ENCODE measurements at regions not wholly inside any gene's neighbourhood (a gene's known extent, or its start where the extent isn't known, plus 50 kb on each side); places are given as distances from the start of the nearest gene placed in this dataset.
"Not testable (repeated sequence)": the region's sequence is repeated elsewhere in the genome, so short reads cannot be mapped to it uniquely, and the experiment has no call there.

DNA sequence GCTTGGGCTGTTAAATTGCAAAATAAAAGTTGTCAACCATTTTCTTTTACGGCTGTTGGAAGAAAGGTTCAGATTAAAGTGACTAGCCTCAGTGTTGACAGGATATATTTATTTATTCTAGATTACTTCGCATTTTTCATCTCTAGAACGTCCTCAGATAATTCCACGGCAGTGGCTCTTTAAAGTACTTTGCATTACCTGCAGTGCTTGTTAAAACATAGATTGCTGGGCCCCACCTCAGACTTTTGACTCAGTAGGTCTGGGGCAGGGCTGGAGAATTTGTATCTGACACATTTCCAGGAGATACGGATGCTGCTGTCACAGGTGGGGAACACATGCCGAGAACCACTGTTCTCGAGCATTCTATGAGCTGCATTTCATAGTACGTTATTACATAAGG is 292.7 kb downstream of the EDEM1 start:
- DNase-seq: no peak

DNA sequence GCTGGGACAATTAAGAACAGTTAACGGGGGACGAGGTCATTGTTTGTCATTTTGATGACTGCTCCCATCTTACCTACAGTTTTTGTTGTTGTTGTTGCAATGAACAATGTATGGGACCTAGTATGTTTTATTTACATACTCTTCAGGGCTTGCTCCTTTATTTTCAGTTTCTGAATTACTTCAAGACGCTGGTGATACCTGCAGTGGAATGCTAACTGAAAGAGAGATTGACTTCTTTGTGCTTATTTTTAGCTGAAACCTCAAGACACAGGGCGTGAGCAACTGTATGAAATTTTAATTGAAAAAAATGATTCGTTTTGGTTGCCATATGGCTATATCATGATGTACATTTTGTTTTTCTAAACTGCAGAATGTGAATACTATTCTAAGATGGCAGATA is 297.9 kb downstream of the EDEM1 start:
- DNase-seq: no peak

DNA sequence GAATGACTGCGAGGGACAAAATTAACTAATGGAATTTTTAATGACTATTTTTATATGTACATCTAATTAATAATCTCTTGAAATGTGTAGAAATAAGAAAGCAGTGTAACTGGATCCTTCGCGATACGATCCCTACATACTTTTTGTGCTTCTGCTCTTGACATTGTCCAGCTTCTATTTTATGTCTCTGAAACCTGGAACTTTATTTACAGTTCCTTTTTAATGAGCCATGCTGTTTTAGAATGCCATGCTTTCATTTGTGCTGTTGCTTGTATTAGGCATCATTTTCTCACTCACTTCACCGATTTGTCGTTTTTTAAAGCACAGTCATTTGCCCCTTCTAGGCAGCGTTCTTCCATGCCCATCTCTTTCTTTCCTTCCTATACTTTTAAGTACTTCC is 301.3 kb downstream of the EDEM1 start:
- no peak for DNase-seq

DNA sequence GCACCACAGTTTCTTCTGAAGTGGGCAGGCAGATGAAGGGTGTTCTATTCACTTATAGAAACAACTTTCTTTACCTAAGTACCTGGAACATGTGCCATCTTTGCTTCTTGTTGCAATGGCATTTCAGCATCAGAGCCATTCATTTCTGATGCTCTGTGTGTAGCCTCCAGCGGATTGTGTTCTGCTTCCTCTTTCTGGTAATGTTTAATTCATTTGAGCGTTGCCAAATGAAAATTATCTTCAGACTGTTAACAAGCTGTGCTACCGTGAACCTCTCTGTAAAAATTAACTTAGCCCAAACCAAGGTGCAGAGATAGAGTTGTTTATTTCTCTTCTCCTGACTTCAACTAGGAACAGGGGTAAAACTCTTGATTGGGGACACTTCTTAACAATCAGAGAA is 302.0 kb downstream of the EDEM1 start:
- no peak for DNase-seq

DNA sequence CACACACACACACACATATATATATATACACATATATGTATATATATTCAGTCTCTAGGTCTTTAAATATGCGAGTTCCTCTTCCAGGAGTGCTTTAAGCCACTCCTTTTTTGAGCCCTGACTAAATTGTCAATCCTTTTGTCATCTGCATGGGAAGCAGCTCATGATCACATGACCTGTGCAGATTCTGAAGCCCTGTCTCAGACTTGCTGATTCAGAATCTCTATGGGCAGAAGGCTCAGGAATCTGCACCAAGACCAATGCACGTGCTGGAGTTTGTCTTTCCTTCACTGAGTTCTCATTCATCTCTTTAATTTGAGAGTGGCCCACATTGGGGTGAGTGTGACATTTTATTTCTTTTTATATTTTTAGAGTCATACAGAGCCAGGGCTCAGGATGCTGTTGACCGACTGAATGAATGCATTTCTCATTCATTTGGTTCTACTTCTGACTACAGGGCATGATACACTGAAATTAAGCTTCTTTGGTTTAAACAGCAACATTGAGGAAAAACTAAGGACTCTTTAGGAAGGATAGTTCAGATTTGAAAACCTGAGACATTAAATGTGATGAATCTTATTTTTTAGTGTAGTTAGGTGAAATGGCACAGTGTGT is 307.5 kb downstream of the EDEM1 start:
- DNase-seq: no peak

DNA sequence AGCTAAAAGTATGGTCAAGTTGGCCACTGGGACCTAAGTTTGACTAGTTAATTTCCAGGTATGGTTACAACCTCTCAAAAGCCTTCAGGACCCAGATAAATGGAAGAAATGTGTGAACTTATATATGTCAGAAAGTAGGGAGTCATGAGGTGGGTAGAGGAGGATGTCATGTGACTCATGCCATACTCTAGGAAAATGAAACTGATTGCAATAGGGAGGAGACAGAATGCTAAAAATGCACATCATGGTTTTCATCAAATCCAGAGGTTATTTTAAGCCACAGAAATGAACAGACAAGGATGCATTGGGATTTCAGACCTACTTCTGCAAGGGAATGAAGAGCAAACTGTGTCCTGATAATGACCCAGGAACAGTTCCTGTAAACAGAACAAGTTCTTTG is 310.0 kb downstream of the EDEM1 start:
- no peak for DNase-seq

DNA sequence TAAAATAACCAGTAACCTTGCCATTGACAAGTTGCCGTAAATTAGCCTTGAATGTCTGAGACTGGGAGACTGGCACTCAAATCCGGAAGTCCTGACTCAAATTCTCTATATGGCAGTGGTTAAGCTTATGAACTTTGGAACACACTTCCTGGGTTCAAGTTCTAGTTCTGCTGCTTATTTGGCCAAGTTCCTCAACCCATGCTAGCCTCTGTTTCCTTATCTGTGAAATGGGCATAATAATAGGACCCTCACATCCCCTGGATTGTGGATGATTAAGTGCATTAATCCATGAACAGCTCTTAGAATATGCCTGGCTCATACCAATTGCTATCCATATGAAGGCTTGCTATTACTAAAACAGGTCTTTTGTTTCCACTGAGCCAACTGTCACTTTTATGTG is 311.5 kb downstream of the EDEM1 start:
- DNase-seq: no peak

DNA sequence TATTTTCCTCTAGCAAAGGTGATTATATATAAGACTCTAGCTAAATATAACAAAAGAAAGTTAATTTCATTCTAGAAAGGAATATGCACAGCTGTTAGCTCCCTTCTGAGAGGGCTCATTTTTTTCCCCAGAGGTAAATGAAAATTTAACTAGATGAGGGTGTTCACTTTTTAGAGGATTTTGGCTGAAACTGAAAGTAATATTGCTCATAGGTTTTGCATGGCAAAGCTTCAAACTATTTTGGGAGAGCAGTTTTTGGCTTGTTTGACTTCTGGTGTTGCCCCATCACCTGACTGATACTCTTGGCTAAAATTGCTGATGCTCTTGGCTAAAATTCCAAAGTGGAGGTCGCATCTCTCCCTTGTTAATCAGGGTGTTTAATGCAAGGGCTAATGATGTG is 311.9 kb downstream of the EDEM1 start:
- DNase-seq: no peak

DNA sequence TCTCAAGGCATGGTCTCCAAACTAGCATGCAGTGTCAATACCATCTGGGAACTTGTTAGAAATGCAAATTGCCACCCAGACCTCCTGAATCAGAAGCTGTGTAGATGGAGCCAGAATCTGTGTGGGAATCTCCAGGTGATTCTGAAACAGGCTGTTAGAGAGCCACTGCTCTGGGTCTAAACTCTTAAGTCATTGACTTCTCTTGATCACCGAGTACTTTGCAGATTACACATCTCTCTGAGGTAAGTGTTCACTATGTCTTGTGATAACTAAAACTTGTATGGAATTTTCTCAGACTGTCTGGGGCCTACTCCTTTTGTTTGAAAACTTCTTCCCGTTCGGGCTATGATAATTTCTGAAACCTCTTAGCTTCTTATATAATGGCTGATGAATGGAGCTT is 315.6 kb downstream of the EDEM1 start:
- no peak for DNase-seq

DNA sequence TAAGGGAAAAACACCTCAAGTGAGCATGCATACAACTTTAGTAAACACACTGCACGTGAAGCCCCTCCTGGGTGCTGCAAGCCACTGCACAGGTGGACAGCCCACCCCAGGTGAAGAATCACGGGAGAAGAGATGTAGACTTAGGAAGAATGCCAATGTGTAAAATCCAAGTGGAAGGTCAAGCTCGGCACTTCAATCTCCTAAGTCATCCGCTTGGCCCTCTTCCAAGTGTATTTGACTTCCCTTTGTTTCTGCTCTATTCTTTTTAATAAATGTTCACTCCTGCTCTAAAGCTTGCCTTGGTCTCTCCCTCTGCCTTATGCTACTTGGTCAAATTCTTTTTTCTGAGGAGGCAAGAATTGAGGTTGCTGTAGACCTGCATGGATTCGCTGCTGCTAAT is 316.6 kb downstream of the EDEM1 start:
- no peak for DNase-seq

DNA sequence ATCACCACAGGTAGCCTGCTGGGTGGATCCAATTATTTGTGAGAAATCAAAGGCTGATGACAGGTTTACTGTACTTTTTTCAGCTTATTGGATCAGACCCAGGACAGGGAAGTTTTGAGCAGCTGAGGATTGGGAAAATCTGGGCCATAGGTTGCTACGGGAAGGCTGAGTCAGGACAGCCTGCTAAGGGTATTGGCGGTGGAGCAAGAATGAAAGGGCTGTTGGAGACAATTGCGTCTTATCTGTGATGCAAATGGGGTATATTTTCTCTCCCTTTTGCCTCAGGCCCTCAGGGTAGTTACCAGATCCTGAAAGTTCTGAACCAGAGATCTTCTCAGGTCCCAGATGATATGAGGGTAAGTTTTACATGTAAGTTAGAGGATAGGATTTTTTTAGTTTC is 317.7 kb downstream of the EDEM1 start:
- DNase-seq: no peak

DNA sequence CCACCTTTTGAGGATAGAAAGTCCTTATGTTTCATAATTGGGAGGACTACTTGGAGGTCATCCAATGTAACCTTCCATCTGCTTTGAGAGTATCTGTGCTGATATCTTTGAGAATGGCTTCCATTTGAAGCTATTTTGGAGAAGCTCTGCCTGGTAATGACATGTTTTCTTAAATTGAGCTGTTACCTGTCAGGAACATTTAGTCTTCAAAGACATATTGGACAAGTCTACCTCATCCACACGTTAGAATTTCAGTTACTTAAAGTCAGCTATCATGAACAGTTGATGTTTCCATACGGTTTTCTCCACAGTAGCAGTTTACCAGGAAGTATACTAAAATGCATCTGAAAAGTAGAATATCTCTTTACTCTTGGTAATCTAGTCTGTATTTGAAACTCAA is 318.5 kb downstream of the EDEM1 start:
- DNase-seq: no peak

DNA sequence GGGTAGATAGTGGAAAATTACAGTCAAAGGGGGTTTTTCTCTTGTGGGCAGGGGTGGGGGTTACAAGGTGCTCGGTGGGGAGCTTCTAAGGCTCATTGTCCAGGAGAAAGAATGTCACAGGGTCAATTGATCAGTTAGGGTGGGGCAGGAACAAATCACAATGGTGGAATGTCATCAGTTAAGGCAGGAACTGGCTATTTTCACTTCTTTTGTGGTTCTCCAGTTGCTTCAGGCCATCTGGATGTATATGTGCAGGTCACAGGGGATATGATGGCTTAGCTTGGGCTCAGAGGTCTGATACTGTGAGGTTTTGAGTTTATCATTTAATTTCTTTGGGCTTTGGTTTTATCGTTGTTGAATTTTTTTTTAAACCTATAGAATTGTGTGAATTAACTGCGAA is 321.4 kb downstream of the EDEM1 start:
- DNase-seq: not testable (repeated sequence)

DNA sequence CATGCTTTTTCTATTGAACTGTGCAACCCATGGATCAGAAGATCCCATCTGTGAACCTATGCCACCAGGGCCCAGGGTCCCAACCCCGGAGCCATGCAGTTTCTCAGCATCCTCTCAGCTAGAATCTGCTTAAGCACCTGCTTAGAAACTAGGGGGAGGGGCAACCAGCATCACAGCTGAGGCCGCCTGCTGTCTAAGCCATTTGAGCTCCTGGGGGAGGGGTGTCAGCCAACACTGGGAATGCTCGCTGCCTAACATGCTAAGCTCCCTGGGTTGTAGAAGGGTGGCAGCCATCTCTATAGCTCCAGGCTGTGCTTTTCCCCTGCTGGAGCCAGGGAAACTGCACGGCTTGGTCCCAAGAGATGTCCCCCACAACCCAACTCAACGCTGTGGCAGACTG is 322.8 kb downstream of the EDEM1 start:
- no peak for DNase-seq

DNA sequence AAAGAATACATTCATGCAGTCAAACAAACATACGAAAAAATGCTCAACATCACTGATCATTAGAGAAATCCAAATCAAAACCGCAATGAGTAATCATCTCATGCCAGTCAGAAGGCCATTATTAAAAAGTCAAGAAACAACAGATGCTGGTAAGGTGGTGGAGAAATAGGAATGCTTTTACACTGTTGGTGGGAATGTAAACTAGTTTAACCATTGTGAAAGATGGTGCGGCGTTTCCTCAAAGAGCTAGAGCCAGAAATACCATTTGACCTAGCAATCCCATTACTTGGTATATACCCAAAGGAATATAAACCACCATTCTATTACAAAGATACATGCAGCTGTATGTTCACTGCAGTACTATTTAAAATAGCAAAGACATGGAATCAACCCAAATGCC is 330.4 kb downstream of the EDEM1 start:
- no peak for DNase-seq

DNA sequence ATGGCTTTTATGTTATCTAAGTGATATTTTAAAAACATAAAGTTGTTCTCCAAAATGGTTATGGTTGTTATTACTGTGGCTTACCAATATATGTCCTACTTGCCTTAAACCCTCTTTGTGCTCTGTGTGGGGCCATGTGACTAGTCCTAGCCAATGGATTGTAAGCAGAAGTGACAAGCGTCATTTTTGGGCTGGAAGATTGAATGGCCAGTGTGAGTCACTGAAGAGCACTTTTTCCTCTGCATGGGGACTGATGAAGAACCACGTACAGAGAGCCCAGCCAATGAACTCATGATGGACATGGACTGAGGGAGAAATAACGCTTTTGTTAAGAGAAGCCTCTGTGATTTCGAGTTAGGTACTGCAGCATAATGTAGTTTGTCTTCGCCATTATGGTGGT is 332.7 kb downstream of the EDEM1 start:
- DNase-seq: no peak

DNA sequence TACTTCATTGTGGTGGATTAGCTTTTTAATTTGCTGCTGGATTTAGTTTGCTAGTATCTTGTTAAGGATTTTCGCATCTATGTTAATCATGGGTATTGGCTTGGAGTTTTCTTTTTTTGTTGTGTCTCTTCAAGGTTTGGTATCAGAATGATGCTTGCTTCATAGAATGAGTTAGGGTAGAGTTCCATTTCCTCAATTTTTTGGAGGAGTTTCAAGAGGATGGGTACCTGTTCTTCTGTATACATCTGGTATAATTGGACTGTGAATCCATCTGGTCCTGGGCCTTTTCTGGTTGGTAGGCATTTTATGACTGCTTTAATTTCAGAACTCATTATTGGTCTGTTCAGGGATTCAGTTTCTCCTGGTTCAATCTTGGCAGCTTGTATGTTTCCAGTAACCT is 335.6 kb downstream of the EDEM1 start:
- no peak for DNase-seq

DNA sequence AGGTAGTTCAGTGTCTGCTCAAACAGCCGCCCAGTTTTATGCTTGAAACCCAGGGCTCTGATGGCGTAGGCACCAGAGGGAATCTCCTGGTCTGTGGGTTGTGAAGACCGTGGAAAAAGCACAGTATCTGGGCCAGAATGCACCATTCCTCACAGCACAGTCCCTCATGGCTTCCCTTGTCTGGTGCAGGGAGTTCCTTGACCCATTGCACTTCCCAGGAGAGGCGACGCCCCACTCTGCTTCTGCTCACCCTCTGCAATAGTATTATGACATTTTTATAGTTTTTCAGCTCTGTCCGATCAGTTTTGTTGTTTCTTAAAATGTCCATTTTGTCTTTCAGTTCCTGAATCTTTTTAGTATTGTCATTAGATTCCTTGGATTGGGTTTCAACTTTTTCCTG is 343.5 kb downstream of the EDEM1 start:
- DNase-seq: no peak

DNA sequence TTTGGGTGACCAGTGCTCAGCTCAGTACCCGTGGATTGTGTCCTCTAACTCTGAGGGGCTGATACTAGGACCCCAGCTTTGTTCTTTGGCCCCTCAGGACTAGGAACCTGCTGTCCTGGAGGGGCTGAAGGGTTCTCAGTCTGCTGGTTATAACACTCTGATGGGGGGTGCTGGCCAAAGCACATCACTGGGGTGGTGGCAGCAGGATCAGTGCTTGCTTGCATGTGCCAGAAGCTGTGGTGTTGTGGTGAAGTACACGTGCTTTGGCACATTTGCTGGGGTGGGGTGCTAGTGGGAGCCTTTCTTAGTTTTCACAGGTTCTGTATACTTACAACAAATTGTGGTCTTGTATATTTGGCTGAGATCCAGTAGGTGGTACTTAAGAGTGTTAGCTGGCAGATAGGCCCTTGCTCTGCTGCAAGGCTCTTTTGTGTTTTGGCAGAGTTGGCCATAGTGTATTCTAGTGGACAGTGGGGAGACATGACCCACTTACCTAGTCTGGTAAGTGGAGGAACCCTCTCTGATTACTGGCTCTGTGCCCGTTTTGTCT is 344.3 kb downstream of the EDEM1 start:
- DNase-seq: no peak

DNA sequence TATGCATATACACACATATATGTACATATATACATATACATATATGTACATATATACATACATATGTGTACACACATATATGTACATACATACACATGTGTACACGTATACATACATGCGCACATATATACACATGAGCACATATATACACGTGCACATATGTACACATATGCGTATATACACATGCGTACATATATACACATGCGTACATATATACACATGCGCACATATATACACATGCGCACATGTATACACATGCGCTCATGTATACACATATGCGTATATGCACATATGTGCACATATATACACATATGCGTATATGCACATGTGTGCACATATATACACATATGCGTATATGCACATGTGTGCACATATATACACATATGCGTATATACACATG is 353.0 kb downstream of the EDEM1 start:
- DNase-seq: no peak

DNA sequence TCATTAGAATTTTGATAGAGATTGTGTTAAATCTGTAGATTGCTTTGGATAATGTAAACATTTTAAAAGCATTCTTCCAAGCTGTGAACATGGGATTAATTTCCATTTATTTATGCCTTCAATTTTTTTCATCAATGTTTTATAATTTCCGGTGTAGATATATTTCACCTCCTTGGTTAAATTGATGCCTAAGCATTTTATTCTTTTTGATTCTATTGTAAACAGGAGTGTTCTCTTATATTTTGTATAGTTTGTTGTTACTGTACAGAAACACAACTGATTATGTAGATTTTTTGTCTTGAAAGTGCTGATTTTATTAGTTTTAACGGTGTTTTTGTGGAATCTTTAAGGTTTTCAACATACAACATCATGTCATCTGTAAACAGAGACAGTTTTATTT is 355.0 kb downstream of the EDEM1 start:
- DNase-seq: no peak

DNA sequence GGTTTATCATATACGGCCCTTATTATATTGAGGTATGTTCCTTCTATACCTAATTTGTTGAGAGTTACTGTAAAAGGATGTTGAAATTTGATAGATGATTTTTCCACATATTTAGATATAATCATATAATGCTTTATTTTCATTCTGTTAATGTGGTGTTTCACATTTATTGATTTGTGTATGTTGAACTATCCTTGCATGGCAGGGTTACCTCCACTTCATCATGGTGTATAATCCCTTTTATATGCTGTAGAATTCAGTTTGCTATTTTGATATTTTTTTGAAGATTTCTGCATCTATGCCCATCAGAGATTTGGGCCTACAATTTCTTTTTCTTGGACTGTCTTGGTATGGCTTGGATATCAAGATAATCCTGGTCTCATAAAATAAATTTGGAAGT is 355.5 kb downstream of the EDEM1 start:
- DNase-seq: no peak

DNA sequence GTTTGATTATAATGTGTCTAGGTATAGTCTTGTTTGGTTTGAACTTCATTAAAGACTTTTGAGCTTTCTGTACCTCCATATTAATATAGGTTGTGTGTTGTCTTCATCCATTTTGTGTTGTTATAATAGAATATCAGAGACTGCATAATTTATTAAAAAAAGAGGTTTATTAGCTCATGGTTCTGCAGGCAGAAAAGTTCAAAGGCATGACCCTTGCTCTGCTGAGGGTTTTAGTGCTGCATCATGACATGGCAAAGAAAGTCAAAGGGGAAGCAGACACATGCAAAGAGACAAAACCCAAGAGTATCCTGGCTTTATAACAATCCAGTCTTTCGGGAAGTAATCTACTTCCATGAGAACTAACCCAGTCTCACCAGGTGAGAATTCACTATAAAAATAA is 358.2 kb downstream of the EDEM1 start:
- DNase-seq: no peak

DNA sequence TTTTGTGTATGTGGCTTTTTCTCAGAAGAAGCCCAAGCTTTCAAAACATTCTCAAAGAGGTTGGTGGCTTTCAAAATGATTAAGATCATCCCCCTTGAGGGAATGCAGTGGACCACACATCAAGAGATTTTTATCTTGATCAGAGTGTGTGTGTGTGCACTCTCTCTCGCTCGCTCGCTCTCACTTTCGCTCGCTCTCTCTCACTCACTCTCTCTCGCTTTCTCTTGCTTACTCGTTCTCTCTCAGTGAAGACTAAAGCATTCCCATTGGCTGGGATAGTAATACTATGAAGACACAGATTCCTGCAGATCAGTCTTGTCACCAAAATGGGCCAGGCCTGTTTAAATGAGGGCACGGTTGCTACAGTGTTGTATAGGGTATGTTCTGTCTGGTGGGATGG is 365.7 kb downstream of the EDEM1 start:
- DNase-seq: no peak

DNA sequence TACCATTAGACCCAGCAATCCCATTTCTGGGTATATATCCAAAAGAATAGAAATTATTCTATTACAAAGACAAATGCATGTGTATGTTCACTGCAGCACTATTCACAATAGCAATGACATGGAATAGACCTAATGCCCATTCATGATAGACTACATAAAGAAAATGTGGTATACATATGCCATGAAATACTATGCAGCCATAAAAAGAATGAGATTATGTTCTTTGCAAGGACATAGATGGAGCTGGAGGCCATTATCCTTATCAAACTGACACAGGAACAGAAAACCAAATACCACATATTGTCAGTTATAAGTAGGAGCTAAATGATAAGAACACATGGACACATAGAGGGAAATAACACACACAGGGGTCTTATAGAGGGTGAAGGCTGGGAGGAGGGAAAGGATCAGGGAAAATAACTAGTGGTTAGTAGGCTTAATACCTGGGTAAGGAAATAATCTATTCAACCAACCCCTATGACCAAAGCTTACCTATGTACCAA is 366.8 kb downstream of the EDEM1 start:
- no peak for DNase-seq

DNA sequence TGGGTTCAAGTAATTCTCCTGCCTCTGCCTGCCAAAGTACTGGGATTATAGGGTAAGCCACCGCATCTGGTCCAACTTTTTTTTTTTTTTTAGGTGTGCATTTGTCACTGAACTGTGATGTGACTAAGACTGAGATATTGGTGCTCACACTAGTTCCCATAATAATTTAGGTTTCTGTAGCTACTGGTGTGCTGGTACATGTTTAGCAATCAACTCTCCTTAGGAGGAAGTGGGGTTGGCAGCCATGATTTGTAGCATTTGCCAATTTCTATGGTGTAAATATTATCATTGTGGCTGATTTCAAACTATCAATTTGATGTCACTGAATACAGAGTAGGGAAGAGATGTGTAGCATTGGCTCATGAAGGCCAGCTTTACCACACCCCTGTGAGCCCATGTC is 372.7 kb downstream of the EDEM1 start:
- DNase-seq: no peak
